Aorta (tissue), 5 donors: ENCODE measurements at regions not wholly inside any gene's neighbourhood (a gene's known extent, or its start where the extent isn't known, plus 50 kb on each side); places are given as distances from the start of the nearest gene placed in this dataset.

Source experiments
- ATAC-seq: fragments of 200-7000 bp; cut with Tn5 transposase; one replicate; pipeline ENCODE4 v1.9.1; 2022; ENCODE audit warnings: moderate library complexity; ENCODE audit not compliant: low FRiP score
- DNase-seq, 2 donors: peaks; one replicate each; pipeline ENCODE4 v3.0.0-alpha.2; 2020
- H3K27ac ChIP-seq, 2 donors: one replicate each; pipeline ENCODE4 v1.5.1; 2013; ENCODE audit warnings: low read length in 2 of 2, mild to moderate bottlenecking in 2 of 2, moderate library complexity in 2 of 2, control low read depth in 1 of 2, inconsistent platforms in 1 of 2, low read depth in 1 of 2
- H3K27me3 ChIP-seq, 2 donors: one replicate each; pipeline ENCODE4 v1.6.1; 2013; ENCODE audit warnings: control low read depth in 1 of 2, low read length in 1 of 2, mild to moderate bottlenecking in 1 of 2, moderate library complexity in 1 of 2; ENCODE audit not compliant: insufficient read depth in 2 of 2, control insufficient read depth in 1 of 2
- H3K36me3 ChIP-seq, 2 donors: one replicate each; pipeline ENCODE4 v1.6.1; 2013; ENCODE audit warnings: control low read depth in 1 of 2, low read length in 1 of 2, mild to moderate bottlenecking in 1 of 2; ENCODE audit not compliant: insufficient read depth in 2 of 2, control insufficient read depth in 1 of 2
- H3K4me1 ChIP-seq, 2 donors: one replicate each; pipeline ENCODE4 v1.6.1; 2013; ENCODE audit warnings: low read length in 2 of 2, control low read depth in 1 of 2, mild to moderate bottlenecking in 1 of 2, moderate library complexity in 1 of 2; ENCODE audit not compliant: insufficient read depth in 2 of 2, control insufficient read depth in 1 of 2
- H3K4me3 ChIP-seq, 2 donors: one replicate each; pipeline ENCODE4 v1.5.1; 2013; ENCODE audit warnings: low read length in 2 of 2, control low read depth in 1 of 2, mild to moderate bottlenecking in 1 of 2
- H3K9me3 ChIP-seq: one replicate; pipeline ENCODE4 v1.6.1; 2013; ENCODE audit warnings: mild to moderate bottlenecking, low read length; ENCODE audit not compliant: control insufficient read depth
- WGBS, 2 donors: extraction: QIAGEN DNeasy Blood & Tissue Kit; methylation state at CpG; one replicate each; pipeline ENCODE4 v1.1.7; 2013; 5-methylcytosine and 5-hydroxymethylcytosine counted together
- intact Hi-C, 2 donors: fragments of 100-400 bp; cut with DNase I; formaldehyde crosslinking; loops; one replicate each; pipeline versions ENCODE4 v1.14.2 to v1.15.0; 2022
- donor health status: healthy with polysubstance abuse.
- donor health status: Bipolar disorder and iron deficiency.
- donor health status: DM: no; HTN: no; CAD: no.
- donor health status: DM: no; HTN: no; CAD: no.
- donor health status: DM: yes; HTN: yes; CAD: no.

DNA sequence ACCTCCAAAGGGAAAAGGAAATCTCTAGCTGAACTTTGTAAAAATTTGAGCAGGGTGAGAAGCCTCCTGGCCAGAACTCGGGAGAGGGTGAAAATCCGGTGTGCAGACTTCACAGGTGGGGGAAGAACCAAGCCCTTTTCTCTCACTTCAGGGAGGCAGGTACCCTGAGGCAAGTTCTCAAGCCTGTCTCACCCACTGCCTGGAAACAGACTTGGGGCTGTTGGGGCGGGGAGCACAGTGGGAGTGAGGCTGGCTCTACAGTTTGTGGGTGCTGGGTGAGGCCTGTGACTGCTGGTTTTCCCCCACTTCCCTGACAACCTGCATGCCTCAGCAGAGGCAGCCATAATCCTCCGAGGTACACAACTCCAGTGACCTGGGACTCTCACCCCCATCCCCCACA, 187.1 kb downstream of the KIF4B start:
- Histone ChIP-seq H3K4me3 (no peak overlapping the region), H3K27me3 (no peaks in the 10 kb centered on the region), H3K4me1 (no peaks in the 10 kb centered on the region), H3K27ac (no peak overlapping the region), H3K9me3 (no peaks in the 10 kb centered on the region), H3K36me3 (no peaks in the 10 kb centered on the region)
- WGBS, 2 donors = 58 to 65% methylated on average over 4 of the region's 4 CpGs
- no peak for DNase-seq
- intact Hi-C loops = no loop called here
- ATAC-seq = no peak

GRCh38 chr5:155211764-155212163, 198.2 kb downstream of the KIF4B start:
- H3K4me3 ChIP-seq = no peak overlapping the region
- peaks cover 0 to 2% of the 10 kb centered on the region in 2 donors for H3K4me1 ChIP-seq
- 88 to 91% methylated on average over 1 of the region's 1 CpG for WGBS, 2 donors
- no peak for ATAC-seq
- no peak for DNase-seq
- H3K27ac ChIP-seq = no peak overlapping the region
- no peaks in the 10 kb centered on the region for H3K9me3 ChIP-seq
- intact Hi-C loops = no loop called here
- H3K27me3 ChIP-seq = no peaks in the 10 kb centered on the region
- H3K36me3 ChIP-seq = no peaks in the 10 kb centered on the region

DNA sequence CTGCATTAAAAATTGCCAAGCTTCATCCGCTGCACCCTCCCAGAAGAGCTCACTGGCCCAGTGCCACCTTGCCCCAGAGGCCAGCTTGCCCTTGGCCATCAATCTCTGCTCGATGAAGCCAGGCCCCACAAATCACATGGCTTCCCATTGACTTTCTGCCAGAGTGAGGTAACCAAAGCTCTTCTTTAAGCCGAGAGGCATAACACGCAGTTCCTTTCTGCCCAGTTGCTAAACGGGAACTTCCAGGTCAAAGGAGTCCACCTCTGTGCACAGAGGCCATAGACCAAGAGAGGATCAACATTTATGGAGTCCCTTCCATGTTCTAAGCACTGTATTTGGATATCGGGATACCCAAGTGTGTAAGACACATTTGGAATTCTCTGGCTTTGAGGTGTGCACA, 208.8 kb downstream of the KIF4B start:
- no peak for ATAC-seq
- peaks cover 2% of the 10 kb centered on the region for H3K9me3 ChIP-seq
- intact Hi-C loops = no loop called here
- H3K27ac ChIP-seq = no peak overlapping the region
- 55 to 62% methylated on average over 6 of the region's 6 CpGs for WGBS, 2 donors
- no peak for DNase-seq
- no peaks in the 10 kb centered on the region for H3K36me3 ChIP-seq
- H3K27me3 ChIP-seq = no peaks in the 10 kb centered on the region
- H3K4me1 ChIP-seq = no peaks in the 10 kb centered on the region
- H3K4me3 ChIP-seq = no peak overlapping the region

DNA sequence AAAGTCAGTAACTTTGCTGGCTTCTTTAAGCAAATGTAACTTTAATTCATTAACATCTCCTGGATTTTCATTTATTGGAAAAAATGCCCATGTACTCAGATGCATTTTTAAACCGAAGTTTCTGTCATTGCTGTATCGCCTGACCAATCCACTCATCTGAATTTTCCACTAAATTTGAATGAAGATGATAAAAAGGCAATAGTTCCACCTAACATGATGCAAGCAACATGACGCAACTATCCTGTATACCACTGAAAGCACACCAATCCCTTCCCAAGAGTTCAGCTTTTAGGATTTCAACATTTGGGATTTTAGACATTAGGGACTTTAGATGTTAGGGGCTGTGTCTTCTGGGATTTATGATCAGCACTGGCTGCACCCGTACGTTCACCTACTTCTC, 215.6 kb downstream of the KIF4B start:
- H3K4me1 ChIP-seq = no peaks in the 10 kb centered on the region
- H3K9me3 ChIP-seq = peaks cover 2% of the 10 kb centered on the region
- H3K4me3 ChIP-seq = no peak overlapping the region
- WGBS, 2 donors = 84 to 85% methylated on average over 5 of the region's 5 CpGs
- no peak overlapping the region for H3K27ac ChIP-seq
- no peaks in the 10 kb centered on the region for H3K27me3 ChIP-seq
- ATAC-seq (no peak), DNase-seq (no peak)
- H3K36me3 ChIP-seq = no peaks in the 10 kb centered on the region
- intact Hi-C loops = no loop called here

- H3K4me1 ChIP-seq = no peaks in the 10 kb centered on the region
- peaks cover 2% of the 10 kb centered on the region for H3K9me3 ChIP-seq
- ATAC-seq (no peak), DNase-seq (no peak)
- intact Hi-C loops = no loop called here
- no peak overlapping the region for H3K27ac ChIP-seq
- 73 to 81% methylated on average over 2 of the region's 2 CpGs for WGBS, 2 donors
- no peaks in the 10 kb centered on the region for H3K36me3 ChIP-seq
- H3K4me3 ChIP-seq = no peak overlapping the region
- no peaks in the 10 kb centered on the region for H3K27me3 ChIP-seq
Measured at GRCh38 chr5:155239803-155240202, 226.2 kb downstream of the KIF4B start.

DNA sequence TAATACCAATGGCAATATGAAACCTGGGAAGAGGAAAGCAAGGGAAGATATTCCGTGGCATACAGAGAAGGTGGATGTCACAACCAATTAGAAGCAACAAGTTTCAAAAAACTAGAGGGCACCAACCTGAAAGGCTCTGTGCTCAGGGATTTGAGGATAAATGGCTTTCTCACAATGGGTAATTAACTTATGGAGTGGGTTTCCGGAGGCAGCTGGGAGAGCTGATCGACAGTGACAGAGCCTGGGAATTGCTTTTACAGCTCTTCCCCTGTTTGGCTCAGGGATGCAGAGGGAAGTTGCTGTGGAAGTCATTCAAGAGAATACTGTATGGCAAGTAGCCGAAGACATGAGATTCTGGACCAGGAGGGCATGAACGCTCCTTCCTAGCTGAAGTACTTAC, 237.0 kb downstream of the KIF4B start:
- DNase-seq = no peak
- no peak for ATAC-seq
- peaks cover 1% of the 10 kb centered on the region for H3K9me3 ChIP-seq
- WGBS, 2 donors = 69 to 75% methylated on average over 5 of the region's 5 CpGs
- intact Hi-C loops = no loop called here
- H3K27ac ChIP-seq = no peak overlapping the region
- H3K36me3 ChIP-seq = no peaks in the 10 kb centered on the region
- H3K4me1 ChIP-seq = no peaks in the 10 kb centered on the region
- H3K27me3 ChIP-seq = no peaks in the 10 kb centered on the region
- no peak overlapping the region for H3K4me3 ChIP-seq

DNA sequence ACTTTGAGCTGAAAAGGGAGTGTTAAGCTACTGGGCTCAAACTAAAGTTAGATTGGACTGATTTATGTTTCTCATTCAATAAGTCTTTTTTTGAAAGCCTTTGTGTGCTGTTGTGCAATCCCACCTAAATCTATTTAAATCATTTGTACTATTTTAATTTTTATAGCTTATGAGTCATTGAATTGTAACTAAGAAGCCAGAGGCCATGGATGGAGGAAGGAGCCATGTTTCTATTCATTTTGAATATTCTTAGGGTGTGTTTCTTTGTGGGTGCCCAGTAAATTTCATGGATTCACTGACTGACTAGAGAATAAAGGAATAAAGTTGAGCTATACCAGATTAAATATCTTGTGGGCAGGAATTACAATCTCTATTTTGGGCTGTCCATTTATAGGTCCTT, 238.5 kb downstream of the KIF4B start:
- Histone ChIP-seq H3K27ac (no peak overlapping the region), H3K9me3 (no peaks in the 10 kb centered on the region), H3K4me3 (no peak overlapping the region), H3K36me3 (no peaks in the 10 kb centered on the region), H3K4me1 (no peaks in the 10 kb centered on the region), H3K27me3 (no peaks in the 10 kb centered on the region)
- ATAC-seq (no peak), DNase-seq (no peak)
- intact Hi-C loops = no loop called here

- WGBS, 2 donors = 80 to 86% methylated on average over 3 of the region's 3 CpGs
- intact Hi-C loops = no loop called here
- DNase-seq (no peak), ATAC-seq (no peak)
- Histone ChIP-seq H3K27me3 (no peaks in the 10 kb centered on the region), H3K9me3 (no peaks in the 10 kb centered on the region), H3K27ac (no peak overlapping the region), H3K36me3 (no peaks in the 10 kb centered on the region), H3K4me3 (no peak overlapping the region), H3K4me1 (peaks cover 0 to 1% of the 10 kb centered on the region in 2 donors)
Measured at GRCh38 chr5:155252717-155253116, 239.2 kb downstream of the KIF4B start.

DNA sequence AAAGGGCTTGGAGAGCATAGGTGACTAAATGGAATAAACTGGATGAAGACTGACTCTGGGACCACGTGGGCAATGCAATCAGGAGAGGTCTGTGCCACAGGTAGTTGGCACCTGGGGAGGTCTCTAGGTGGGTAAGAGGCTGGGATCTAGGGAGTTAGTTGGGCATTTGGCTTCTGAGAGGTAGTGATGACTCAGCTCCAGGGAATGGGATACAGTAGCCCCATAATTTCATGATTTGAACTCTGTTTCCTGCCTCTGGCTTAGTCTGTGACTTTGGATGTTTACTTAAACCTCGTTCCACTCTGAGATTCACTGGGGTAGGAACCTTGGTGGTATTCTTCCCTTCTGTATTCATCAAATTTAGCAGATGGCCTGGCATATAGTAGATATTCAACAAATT, 240.8 kb downstream of the KIF4B start:
- H3K4me1 ChIP-seq = peaks cover 0 to 6% of the 10 kb centered on the region in 2 donors
- no peaks in the 10 kb centered on the region for H3K27me3 ChIP-seq
- ATAC-seq = no peak

More for the DNA sequence above, 240.8 kb downstream of the KIF4B start:
- Histone ChIP-seq H3K27ac (no peak overlapping the region), H3K36me3 (no peaks in the 10 kb centered on the region), H3K4me3 (no peak overlapping the region), H3K9me3 (no peaks in the 10 kb centered on the region)
- WGBS, 2 donors = 40 to 41% methylated on average over 2 of the region's 2 CpGs
- no peak for DNase-seq
- intact Hi-C loops = no loop called here
